ENCODE measurements at regions not wholly inside any gene's neighbourhood (a gene's known extent, or its start where the extent isn't known, plus 50 kb on each side); places are given as distances from the start of the nearest gene placed in this dataset.
"Not testable (repeated sequence)": the region's sequence is repeated elsewhere in the genome, so short reads cannot be mapped to it uniquely, and the experiment has no call there.

DNA sequence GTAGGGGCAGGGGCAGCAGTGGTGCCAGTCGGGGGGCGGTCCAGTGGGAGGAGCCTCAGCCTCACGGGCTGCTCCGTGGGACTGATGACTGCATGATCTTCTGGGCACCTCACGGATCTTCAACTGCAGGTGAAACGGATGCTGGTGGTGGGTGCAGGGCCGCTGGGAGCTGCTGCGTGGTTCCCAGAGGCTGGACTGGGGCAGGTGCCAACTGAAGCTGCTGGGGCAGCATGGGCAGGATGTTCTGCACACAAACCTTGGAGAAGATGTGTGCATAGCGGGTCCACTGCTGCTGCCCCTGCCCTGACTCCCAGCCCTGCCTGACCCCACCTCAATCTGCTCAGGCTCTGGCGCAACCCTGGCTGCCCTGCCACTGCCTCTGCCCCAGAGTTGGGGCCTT lies 104.2 kb upstream of the TP53BP2 start:
- not testable (repeated sequence) for H3K27me3 Mint-ChIP-seq, H3K27ac Mint-ChIP-seq, H3K9me3 Mint-ChIP-seq, H3K4me1 Mint-ChIP-seq, ATAC-seq, H3K4me3 Mint-ChIP-seq
- H3K36me3 Mint-ChIP-seq: peaks cover 22% of the 10 kb centered on the region

DNA sequence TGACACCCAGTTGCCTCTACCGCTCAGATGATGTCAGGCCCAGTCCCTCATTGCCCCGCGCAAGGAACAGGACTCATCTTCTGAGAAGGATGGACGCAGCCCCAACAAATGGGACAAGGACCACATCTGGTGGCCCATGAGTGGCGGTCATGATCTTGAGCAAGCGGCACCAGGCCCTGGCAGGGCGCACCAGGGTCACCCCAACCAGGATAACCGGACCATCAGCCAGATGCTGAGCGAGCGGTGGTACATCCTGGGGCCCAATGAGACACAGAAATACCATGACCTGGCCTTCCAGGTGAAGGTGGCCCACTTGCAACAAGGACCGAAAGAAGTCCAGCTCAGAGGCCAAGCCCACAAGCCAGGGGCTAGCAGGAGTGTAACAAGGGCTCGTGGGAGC lies 102.3 kb upstream of the TP53BP2 start:
- peaks cover 18% of the 10 kb centered on the region for H3K36me3 Mint-ChIP-seq
- not testable (repeated sequence) for ATAC-seq, H3K27me3 Mint-ChIP-seq, H3K4me1 Mint-ChIP-seq, H3K9me3 Mint-ChIP-seq, H3K4me3 Mint-ChIP-seq, H3K27ac Mint-ChIP-seq

DNA sequence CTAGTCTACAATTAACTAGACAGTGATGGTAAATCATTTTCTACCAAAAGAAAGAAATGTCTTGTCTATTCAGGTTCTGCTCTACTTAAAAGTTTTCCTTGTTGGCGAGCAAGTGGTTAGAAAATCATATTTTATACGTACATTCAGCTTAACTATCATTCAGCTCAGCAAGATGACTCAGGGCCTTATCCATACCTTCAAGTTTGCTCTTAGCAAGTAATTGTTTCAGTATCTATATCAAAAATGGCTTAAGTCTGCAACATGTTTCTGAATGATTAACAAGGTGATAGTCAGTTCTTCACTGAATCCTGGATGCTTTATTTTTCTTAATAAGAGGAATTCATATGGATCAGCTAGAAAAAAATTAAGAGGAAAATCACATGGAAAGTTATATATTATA lies 90.8 kb upstream of the TP53BP2 start:
- not testable (repeated sequence) for H3K4me1 Mint-ChIP-seq, ATAC-seq, H3K36me3 Mint-ChIP-seq, H3K4me3 Mint-ChIP-seq, H3K9me3 Mint-ChIP-seq, H3K27me3 Mint-ChIP-seq, H3K27ac Mint-ChIP-seq

DNA sequence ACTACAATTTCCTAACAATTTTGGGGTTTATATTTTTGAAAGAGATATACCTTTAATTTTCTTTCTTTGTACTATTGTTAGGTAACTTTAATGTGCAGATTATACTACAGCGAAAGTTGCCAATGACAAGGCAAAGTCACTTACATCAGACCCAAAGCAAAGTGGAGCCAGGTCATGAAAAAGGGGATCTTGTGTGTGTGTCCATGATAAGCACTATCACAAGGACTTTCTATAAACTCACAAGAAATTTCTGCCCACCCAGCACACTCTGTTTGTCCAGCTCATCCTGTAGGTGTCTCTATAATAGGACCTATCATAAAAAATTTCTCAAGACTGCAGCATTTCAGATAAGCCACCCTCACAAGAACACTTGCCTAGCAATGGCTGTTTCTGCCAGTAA lies 85.7 kb upstream of the TP53BP2 start:
- not testable (repeated sequence) for H3K27ac Mint-ChIP-seq, H3K27me3 Mint-ChIP-seq, ATAC-seq, H3K36me3 Mint-ChIP-seq, H3K9me3 Mint-ChIP-seq, H3K4me3 Mint-ChIP-seq, H3K4me1 Mint-ChIP-seq

DNA sequence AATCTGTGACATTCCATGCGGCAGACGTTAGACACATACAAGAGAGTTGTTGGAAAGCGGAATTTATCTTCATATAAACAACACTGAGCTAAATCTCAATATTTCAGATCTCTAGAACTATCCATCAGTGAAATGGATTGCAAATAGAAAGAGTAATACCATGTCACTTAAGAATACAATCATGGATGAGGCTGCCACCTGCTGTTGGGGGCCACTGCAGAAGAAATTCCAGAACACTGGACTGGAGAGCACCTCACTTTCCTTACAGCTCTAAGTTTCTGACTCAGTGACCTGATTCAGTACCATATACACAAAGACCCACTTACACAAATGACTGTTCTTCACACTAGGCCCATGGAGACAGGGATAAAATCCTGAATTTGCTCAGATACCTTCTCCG lies 75.1 kb upstream of the TP53BP2 start:
- not testable (repeated sequence) for H3K27me3 Mint-ChIP-seq, H3K4me3 Mint-ChIP-seq, H3K27ac Mint-ChIP-seq, ATAC-seq, H3K9me3 Mint-ChIP-seq, H3K36me3 Mint-ChIP-seq, H3K4me1 Mint-ChIP-seq

DNA sequence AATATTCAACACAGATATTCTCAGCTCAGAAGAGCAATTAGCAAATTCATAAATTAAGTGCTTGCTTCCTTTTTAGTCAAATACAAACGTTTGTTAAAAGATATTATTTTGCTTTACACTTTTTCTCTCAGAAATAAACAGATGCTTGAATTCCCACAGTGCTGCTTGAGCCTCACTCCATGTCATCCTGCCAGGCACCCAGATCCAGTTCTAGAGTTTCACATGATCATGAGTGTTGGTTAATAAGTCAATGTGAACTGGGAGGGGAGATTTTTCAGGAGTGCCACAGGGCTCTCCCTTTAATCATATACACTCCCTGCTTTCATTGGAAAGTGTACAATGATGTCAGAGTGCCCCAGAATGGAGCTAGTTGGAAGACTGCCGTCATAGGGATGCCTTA lies 69.7 kb upstream of the TP53BP2 start:
- ATAC-seq, H3K27me3 Mint-ChIP-seq, H3K4me3 Mint-ChIP-seq, H3K4me1 Mint-ChIP-seq, H3K36me3 Mint-ChIP-seq, H3K9me3 Mint-ChIP-seq, H3K27ac Mint-ChIP-seq: not testable (repeated sequence)

DNA sequence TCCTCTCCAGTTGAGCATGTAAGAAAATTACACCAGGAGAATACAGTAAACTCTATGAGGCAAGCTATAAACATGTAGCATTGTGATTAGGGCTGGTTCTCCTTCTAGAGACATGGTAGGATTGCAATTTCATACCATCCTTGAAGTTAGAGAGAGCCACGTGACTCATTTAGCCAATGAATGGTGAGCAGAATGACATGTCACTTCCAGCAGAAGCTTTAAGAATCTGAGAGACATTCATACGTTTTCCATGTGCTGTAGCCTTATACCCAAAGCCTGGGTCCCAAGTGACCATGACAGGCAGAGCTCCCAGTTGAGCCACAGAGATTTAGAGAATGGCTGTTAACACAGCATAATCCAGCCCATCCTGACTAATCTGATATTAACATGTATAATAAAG lies 68.0 kb upstream of the TP53BP2 start:
- ATAC-seq, H3K4me1 Mint-ChIP-seq, H3K27me3 Mint-ChIP-seq: not testable (repeated sequence)

DNA sequence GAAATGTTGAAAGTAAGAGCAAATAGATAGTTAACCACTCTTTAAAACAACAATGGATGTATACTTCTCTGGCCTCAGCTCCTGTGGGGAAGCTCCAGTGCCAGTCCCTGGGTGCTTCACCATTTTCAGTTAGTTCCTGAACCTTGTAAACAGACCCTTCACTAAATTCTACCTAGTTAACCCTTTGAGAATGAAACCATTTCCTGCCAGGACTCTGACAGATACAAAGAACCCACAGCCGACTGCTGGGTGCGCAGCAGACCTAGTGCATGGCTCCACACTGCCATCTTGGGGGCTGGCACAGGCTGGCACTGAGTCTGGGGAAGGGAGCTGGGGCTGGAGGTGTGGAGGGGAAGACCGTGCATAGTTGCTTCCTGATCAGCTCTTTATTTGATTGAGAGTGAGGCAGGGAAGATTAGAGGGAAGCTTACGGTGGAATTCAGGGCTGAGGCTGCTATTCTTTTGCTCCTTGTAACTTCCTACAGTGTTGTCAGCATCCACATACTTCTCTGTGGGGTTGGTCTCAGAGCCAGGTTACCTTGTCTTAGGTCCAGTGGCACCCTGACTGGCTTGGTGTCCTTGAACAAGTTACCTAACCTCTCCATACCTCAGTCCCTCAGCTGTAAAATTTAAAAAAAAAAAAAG lies 62.3 kb upstream of the TP53BP2 start:
- H3K9me3 Mint-ChIP-seq, H3K36me3 Mint-ChIP-seq, H3K27me3 Mint-ChIP-seq, ATAC-seq, H3K4me1 Mint-ChIP-seq, H3K27ac Mint-ChIP-seq, H3K4me3 Mint-ChIP-seq: not testable (repeated sequence)

More for the DNA sequence above, 68.0 kb upstream of the TP53BP2 start:
- not testable (repeated sequence) for H3K27ac Mint-ChIP-seq, H3K36me3 Mint-ChIP-seq, H3K4me3 Mint-ChIP-seq, H3K9me3 Mint-ChIP-seq

DNA sequence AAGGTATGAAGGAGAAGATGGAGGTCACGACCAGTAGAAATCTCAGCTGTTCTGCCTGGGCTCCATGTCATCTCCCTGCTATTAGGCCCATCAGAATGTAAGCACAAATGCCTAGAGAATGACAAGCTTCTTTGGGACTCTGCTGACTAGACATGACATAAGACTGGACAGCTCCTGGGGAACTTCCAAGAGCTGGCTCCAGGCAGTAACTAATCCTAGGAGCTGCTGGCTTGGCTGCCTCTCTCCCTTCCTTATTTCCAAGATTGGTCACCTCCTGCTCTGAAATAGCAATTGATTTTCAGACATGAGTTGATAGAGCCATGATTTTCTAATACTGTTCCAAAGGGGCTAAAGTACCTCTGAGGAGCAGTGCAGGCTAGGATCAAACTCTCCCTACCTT lies 57.5 kb upstream of the TP53BP2 start:
- not testable (repeated sequence) for ATAC-seq

DNA sequence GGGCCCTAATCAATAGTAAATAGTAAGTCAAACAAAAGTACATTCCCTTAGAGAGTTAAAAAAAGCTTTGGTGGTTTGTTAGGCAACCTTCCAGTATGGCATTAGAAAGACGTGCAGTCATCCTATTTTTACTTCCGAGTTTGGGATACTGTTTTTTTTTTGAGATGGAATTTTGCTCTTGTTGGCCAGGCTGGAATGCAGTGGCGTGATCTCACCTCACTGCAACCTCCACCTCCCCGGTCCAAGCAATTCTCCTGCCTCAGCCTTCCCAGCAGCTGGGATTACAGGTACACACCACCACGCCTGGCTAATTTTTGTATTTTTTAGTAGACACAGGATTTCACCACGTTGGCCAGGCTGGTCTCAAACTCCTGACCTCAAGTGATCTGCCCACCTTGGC lies 54.0 kb upstream of the TP53BP2 start:
- H3K36me3 Mint-ChIP-seq, ATAC-seq, H3K27me3 Mint-ChIP-seq, H3K4me3 Mint-ChIP-seq, H3K9me3 Mint-ChIP-seq, H3K4me1 Mint-ChIP-seq, H3K27ac Mint-ChIP-seq: not testable (repeated sequence)

More for the DNA sequence above, 57.5 kb upstream of the TP53BP2 start:
- not testable (repeated sequence) for H3K4me3 Mint-ChIP-seq, H3K27me3 Mint-ChIP-seq, H3K4me1 Mint-ChIP-seq, H3K36me3 Mint-ChIP-seq, H3K27ac Mint-ChIP-seq, H3K9me3 Mint-ChIP-seq

DNA sequence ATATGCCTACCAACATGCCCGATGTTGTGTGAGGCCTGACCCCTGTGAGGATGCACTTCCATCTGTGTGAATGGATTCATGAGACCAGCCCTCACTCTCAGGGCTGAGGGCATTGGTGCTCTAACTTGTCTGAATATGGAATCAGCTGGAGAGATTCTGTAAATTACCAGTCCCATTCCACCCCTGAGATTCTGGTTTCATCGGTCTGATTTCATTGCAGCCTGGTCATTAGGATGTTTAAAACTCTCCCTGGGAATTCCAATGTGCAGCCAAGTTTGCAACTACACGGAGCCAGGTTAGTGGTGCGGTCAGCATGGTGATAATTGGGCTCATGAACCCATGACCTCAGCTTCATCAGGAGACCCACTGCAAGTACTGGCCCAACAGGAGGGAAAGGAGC lies 51.4 kb upstream of the TP53BP2 start:
- H3K27me3 Mint-ChIP-seq, H3K4me1 Mint-ChIP-seq, ATAC-seq, H3K9me3 Mint-ChIP-seq, H3K27ac Mint-ChIP-seq, H3K4me3 Mint-ChIP-seq, H3K36me3 Mint-ChIP-seq: not testable (repeated sequence)

DNA sequence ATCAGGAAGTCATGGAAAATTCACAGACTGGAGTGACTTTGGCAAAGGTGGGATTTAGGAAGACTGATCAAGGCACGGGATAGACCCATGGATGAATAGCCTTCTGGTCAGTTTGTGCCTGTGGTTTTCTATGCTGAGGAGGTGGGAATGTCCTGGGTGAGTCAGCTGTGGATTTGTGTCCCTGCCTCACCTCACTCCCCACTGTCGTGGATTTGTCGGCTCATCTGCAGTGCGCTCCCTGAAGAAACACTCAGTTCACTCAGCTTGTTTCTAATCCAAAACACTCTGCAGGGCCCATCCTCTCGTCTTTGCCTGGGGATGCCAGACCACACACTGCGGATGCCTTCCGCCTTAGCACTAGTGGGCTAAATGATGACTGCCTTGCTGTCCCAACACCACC lies 50.2 kb upstream of the TP53BP2 start:
- H3K27me3 Mint-ChIP-seq, ATAC-seq, H3K9me3 Mint-ChIP-seq, H3K36me3 Mint-ChIP-seq, H3K4me3 Mint-ChIP-seq, H3K27ac Mint-ChIP-seq, H3K4me1 Mint-ChIP-seq: not testable (repeated sequence)
